DND-41 (cell line): ENCODE measurements at regions not wholly inside any gene's neighbourhood (a gene's known extent, or its start where the extent isn't known, plus 50 kb on each side); places are given as distances from the start of the nearest gene placed in this dataset.

ENCODE experiments used
- EZH2 ChIP-seq: IDR thresholded peaks from 3 replicates; pipeline ENCODE4 v1.6.1; 2012; ENCODE audit warnings: borderline replicate concordance, low read depth, mild to moderate bottlenecking, moderate library complexity, low read length, inconsistent platforms; ENCODE audit not compliant: severe bottlenecking
- TF ChIP-seq, protein P1 (sequence below): IDR thresholded peaks from 2 replicates; pipeline ENCODE4 v1.5.1; 2012; ENCODE audit warnings: borderline replicate concordance, low read length, moderate library complexity, mild to moderate bottlenecking; ENCODE audit not compliant: poor library complexity, severe bottlenecking; ENCODE audit errors: extremely low read depth

DNA sequence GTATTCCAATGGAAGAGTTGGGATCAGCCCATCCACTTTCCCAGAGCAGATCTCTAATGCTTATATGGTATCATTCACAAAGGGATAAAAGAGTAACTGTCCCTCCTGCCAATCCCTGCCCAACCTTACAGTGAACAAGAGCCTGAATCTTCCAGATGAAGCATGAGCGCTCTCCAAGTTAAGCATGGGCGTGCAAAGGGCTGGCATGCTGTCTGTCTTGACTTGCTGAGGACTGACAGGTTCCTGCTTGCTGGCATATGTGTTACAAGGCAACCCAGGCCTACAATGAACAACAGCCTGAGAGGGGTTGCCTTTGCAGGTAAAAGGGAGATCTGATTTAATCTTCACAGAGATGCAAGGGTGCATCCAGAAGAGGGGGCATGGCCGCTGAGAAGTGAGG, 155.6 kb upstream of the SOD1 start:
- TF ChIP-seq, protein P1, sequence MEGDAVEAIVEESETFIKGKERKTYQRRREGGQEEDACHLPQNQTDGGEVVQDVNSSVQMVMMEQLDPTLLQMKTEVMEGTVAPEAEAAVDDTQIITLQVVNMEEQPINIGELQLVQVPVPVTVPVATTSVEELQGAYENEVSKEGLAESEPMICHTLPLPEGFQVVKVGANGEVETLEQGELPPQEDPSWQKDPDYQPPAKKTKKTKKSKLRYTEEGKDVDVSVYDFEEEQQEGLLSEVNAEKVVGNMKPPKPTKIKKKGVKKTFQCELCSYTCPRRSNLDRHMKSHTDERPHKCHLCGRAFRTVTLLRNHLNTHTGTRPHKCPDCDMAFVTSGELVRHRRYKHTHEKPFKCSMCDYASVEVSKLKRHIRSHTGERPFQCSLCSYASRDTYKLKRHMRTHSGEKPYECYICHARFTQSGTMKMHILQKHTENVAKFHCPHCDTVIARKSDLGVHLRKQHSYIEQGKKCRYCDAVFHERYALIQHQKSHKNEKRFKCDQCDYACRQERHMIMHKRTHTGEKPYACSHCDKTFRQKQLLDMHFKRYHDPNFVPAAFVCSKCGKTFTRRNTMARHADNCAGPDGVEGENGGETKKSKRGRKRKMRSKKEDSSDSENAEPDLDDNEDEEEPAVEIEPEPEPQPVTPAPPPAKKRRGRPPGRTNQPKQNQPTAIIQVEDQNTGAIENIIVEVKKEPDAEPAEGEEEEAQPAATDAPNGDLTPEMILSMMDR, result no peak
- no peak for TF ChIP-seq EZH2
